COR-L47 (cell line): ENCODE measurements at regions not wholly inside any gene's neighbourhood (a gene's known extent, or its start where the extent isn't known, plus 50 kb on each side); places are given as distances from the start of the nearest gene placed in this dataset.
A peak's percentile ranks its signal among the peaks of the same experiment; 100 is the strongest.

Experiments
- DNase-seq: peaks from one replicate; lab custom pipeline; 2025; lab: John Stamatoyannopoulos, UW

DNA sequence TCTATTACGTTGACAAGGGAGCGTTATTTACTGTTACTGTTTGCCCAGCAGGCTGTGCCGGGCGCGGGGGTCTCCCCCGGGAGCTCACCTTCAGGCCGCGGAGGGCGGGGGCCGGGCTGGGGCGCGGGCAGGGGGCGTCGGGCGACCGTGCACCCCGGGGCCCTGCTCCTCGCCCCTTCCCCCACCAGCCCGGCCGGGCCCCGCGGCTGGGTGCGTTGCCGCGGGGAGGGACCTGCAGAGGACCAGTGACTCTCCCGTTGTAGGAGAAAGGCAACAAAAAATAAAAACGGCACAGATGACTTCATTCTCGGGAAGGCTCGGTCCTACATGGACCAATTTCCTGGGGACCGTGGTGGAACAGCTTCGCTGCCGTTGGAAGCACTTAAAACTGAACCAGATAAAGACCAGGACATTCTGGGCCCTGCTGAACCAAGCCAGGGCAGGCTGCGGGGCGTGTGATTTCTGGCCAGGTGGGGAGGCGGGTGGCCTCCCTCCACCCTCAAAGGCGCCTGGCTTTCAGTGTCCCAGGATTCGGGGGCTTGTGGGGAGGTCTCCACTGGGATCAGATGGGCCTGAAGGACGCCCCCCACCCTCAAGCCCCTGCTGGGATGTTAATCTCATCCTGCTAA, 57.4 kb downstream of the IGLL1 start:
- no peak for DNase-seq

GRCh38 chr22:23521441-23522113, 58.5 kb downstream of the IGLL1 start:
- peak; percentile 100 for DNase-seq

GRCh38 chr22:23520863-23521440, 59.1 kb downstream of the IGLL1 start:
- DNase-seq: peak; percentile 53

DNA sequence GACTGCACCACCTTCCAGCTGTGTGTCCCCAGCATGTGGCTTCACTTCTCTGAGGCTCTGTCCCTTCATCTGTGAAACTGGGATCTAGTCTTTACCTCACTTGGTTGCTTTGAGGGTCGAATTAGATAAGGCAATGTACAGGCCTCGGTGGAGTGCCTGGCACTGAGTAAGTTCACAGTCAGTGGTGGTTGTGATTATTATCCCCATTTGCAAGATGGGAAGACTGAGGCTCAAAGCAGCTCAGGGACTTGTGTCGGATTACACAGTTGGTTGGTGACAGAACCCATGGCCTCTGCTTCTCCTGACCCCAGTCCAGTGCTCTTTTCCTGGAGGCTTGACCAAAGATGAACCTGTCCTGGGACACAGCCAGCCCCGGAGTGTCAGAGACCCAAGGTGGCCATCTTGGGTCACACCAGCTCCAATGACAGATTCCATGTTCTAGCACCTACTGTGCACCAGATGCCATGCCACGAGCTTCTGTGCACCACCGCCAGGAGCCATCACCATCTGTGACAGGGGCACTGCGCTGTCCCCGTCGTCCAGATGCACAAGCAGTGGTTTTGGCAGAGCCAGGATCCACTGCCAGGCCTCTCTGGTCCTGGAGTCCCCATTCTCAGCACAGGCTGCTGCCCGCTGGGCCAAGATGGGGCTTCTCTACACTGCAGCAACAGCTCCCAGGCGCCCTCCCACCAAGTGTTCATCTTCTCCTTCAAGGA, 60.5 kb downstream of the IGLL1 start:
- no peak for DNase-seq

GRCh38 chr22:23518376-23519187, 61.5 kb downstream of the IGLL1 start:
- no peak for DNase-seq

DNA sequence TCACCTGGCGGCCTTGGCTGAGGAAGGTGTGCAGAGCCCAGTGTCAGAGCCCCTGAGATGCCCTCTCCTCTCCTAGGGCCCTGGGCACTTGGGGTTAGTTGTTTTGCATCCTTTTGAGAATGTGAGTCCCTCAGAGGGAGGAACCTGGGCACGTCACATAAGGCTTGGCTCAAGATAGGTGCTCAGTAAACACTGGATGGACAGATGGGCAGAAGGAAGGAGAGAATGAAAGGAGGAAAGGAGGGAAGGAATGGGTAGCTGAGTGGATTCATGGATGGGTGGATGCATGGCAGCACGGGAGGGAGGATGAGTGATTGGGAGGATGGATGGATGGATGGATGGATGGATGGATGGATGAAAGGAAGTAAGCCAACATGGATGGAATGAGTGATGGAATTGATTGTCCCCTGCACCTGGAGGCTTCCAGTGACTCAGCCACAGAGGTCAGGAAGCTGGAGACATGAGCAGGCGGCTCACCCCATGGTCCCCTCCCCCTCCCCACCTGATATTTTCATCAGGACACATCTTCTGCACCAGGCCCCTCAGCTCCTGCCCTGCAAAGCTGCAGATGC, 62.2 kb downstream of the IGLL1 start:
- DNase-seq: no peak

- DNase-seq: no peak
Measured at GRCh38 chr22:23516304-23516703, 63.8 kb downstream of the IGLL1 start.

DNA sequence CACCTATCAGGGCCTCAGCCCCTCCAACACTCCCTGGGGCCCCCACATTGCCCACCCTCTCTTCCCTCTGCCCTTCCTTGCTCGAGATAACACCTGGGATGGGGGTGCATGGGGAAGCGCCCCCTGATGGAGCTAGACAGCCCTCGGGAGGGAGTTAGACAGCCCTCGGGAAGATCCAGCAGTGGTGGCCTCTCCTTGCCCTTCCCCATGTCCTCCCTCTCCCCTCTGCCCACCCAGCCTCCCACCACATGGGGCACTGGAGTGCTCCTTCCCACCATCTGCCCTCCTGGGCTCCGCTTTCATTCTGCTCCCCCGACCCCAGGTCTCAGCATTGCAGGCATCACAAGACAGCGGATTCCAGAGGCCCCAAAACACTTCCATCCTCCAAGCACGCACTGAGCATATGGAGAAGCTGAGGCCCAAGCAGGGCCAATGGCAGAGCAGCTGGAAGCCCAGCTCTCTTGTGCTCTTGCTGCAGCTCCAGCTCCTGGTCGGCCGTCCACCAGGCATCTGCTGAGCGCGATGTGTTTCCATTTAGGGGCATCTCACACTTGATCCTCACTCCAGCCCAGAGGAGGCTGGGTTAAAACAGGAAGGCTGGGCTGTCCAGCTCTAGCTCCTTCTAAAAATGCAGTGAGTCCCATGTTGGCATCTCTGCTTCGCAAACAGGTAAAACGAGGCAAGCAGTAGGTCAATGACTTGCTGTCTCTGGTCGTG, 65.6 kb downstream of the IGLL1 start:
- no peak for DNase-seq

DNA sequence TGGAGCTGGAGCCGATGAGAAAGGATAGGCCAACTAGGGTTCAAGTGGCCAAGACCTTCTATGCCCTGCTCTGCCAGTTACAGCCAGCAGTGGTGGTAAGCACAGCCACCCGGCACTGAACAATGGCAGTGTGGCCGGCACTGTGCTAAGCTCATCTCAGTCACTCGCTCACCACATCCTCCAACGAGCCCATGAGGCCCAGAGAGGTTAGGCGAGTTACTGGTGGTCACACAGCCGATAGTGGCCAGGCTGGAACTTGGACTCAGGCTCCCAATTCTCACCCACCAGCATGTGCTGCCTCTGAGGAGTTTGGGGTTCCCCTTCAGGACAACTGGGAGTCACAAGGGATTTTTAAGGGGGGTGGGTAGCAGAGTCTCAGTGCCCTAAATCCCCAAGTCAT, 66.4 kb downstream of the IGLL1 start:
- no peak for DNase-seq

- no peak for DNase-seq
Measured at GRCh38 chr22:23513133-23513532, 67.0 kb downstream of the IGLL1 start.

GRCh38 chr22:23512721-23513120, 67.4 kb downstream of the IGLL1 start:
- DNase-seq: no peak

DNA sequence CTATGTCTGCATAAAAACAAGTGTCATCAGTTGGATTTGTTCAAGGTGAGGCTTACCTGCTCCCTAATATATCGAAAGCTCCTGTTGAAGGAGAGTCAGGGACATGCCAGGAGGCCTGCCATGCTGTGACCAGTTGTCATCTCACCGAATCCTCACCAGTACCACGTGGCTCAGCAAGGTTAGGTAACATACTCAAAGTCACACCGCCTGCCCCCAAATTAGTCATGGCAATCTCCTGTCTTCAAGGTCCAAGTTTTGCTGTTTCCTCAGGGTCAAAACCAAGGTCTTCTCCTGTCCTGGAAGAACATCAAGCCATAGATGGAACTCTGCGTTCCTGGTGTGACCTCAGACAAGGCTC, 67.8 kb downstream of the IGLL1 start:
- DNase-seq: no peak

GRCh38 chr22:23511627-23512347, 68.3 kb downstream of the IGLL1 start:
- peak; percentile 52 for DNase-seq

DNA sequence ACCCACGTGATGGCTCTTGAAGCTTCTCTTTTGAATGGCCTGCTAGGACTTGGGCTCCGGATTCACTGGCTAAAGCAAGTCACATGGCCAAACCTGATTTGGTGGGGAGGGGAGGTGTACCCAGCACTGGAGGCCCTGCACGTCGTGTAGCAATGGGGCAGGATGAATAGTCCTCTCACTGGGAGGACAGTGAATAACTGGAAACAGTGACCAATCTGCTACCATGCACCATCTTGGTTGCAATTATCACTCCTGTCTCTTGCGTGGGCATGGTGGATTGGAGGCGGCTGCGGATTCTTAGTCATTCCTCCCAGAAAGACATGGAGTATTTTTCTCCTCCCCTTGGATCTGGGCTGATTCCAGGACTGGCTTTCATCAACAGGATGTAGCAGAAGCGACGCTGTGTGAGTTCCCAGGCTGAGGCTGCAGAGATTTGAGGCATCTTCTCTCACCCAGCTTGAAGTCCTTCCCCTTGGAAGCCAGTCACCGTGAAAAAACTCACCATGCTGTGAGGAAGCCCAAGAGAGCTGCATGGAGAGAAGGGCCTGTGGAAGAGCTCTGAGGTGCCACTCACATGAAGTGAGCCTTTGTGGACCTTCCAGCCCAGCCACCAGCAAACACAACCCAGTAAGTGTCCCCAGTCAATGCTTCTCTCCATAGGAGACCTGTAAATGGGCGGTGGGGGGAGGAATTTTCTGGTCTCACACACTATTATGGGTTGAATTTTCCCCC, 70.4 kb downstream of the IGLL1 start:
- no peak for DNase-seq

DNA sequence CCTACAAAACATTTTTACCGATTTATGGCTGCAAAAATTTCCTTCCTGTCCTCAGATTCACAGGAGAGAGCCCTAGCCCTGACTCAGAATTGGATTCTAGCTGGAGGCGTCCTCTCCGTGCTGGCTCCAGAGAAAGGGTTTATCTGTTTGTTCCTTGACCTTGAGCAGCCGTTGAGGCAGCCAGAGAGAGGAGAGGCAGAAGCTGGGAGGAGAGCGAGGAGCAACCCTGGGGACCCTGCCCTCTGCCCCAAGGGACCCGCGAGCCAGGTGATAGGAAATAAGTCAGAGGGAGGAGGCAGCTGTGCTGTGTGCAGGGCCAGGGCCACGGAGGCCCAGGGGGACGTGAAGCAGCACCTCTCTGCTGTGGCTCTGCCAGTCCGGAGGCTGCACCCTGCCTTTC, 75.6 kb downstream of the IGLL1 start:
- no peak for DNase-seq

DNA sequence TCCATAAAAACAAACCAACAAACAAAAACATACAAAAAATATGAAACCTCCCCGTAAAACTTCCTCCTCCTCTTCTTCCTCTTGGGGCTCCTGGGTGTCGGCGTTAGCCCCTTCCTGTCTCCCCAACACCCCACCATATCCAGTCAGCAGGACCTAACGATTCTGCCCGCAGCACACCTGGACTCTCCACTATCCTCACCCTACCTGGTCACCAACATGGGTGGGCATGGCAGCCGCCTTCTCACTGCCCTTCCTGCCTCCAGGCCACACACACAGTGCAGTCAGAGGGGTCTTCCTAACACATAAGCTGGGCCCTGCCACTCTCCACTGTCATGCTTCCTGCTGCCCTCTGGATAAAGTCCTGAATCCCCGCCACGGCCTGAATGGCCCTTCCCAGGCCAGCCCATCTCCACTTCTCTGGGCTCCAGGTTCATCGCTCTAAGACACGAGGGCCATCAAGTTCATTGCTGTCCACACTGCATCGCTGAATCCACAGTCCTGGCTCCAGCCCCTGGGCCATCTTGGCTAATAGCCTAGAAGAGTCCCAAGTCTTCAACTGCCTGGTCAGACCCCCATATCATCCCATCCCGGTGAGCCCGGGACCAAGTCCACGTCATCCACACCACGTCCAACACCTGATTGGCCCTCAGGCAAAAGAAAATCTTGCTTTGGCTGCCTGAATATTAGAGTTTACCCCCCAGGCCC, 76.2 kb downstream of the IGLL1 start:
- no peak for DNase-seq

GRCh38 chr22:23503142-23503541, 76.9 kb downstream of the IGLL1 start:
- DNase-seq: no peak

- DNase-seq: no peak
Measured at GRCh38 chr22:23501708-23502107, 78.4 kb downstream of the IGLL1 start.

GRCh38 chr22:23501261-23501619, 78.8 kb downstream of the IGLL1 start:
- no peak for DNase-seq
